Activated CD4-positive, alpha-beta T cell treated with anti-CD3 and anti-CD28 coated beads, Interleukin-2, amount 50 U/mL, for 24 hours (primary cell): ENCODE measurements at regions not wholly inside any gene's neighbourhood (a gene's known extent, or its start where the extent isn't known, plus 50 kb on each side); places are given as distances from the start of the nearest gene placed in this dataset.

Experiments used
- DNase-seq, 2 donors: peaks; one replicate each; pipeline ENCODE4 v3.0.0-alpha.2; 2020; ENCODE audit warnings: low read depth in 1 of 2, low spot score in 1 of 2

- DNase-seq = no peak
Observed at GRCh38 chr18:24933345-24933744, 418.6 kb downstream of the ZNF521 start.

DNA sequence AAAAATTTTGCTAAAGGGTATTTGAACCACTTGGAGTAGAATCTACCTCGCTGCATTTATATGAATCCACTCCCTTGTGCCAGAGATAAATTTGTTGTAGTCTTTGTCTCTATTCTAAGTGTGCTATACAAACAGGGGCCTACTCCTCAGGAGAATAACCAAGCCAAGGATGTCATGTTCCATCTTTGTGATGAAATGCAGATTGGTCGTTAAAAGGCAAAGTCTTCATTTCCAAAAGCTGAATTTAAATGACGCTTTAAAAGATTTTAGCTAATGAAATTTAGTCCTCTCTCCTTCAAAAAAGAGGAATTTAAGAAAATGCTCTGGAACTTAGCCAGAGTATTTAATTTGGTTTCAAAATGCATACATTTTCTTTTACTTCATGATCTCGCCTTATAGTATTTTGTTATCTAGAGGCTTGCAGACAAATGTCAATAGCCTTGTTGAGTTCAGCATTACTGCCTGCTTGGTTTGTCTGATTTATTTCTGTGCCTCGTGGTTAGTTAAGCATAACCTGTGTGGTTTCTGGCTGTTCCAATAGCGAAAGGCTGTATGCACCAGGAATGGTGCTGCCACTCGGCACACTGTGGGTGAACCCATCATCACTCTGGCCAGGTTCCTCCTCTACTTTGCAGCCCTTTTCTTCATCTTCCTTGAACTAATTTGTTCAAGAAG is 417.6 kb downstream of the ZNF521 start:
- DNase-seq = no peak

DNA sequence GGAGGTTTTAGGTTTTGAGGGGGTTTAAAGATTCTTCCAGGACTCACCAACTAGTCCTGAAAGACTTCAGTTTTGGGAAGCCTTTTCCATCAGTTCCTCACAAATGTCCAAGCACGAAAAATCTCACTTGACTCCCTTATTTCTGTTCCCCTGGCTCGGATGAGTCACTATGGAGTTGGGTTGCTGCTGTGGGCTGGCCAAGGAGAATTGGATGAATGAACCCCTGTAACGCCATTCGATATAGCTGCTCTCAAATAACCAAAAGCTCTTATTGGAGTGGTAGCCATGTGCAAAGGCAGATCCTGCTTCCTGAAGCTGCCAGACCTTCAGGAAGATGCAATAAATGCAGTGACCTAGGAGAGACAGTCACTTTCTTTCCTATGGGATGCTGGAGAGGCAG is 417.0 kb downstream of the ZNF521 start:
- no peak for DNase-seq

DNA sequence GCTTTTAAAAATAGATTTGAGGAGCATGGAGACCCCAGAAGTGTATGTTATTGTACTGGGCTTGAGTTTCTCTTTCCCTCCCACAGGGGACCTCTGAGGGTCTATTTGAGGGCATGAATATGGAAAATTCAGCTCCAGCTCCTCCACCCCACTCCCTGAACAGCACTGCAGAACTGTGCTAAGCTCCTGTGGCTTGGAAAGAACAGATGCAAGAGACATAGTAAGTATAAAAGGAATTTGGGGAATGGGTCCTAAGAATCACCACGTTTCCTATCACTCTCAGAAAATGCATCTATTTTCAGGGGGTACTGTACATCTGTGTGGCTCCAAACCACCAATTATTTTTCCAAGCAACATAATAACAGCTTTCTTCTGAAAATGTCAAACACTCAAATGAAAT is 416.1 kb downstream of the ZNF521 start:
- DNase-seq = no peak

- DNase-seq = no peak
Observed at GRCh38 chr18:24936691-24937090, 415.3 kb downstream of the ZNF521 start.

- DNase-seq = no peak
Observed at GRCh38 chr18:24937639-24938275, 414.2 kb downstream of the ZNF521 start.

DNA sequence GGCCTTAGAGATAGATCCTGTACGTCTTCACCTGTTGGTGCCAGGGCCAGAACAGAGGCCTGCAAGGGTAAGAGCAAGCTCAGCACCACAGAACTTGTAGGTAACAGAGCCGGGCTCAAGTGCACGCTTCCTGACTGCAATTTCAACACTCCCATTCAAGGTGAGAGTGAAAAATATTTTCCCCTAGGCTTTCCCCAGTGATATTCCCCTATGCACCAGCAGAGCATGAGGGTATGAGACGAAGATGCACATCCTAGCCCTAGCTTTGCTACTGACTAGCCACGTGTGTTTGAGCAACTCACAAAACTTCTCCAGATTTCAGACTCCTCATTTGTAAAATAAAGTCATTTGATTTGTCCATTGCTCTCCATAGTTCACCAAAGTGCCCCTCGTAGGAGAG is 411.6 kb downstream of the ZNF521 start:
- no peak for DNase-seq

GRCh38 chr18:24941174-24941951 is 410.6 kb downstream of the ZNF521 start:
- DNase-seq = no peak

- DNase-seq = no peak
Observed at GRCh38 chr18:24942144-24942543, 409.8 kb downstream of the ZNF521 start.

GRCh38 chr18:24947521-24948305 is 404.3 kb downstream of the ZNF521 start:
- no peak for DNase-seq

GRCh38 chr18:24949908-24950307 is 402.1 kb downstream of the ZNF521 start:
- no peak for DNase-seq

GRCh38 chr18:24954341-24954740 is 397.6 kb downstream of the ZNF521 start:
- no peak for DNase-seq

DNA sequence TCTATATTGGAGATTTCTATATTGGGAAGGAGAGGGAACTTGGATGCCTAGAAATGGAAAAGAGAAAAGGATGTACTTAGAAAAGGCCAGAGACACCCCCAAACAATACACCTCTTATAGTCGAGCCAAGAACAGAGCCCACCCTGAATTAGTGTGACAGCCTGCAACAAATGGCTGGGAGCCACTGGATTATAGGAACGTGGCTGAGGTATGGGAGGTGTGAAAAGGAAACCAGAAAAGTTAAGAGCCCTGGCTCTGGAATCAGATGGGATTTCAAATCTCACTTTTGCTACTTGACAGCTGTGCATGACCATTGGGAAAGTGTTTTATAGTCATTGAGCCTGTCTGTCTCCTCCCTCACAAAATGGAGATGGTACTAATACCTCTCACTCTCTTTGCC is 394.0 kb downstream of the ZNF521 start:
- no peak for DNase-seq

- DNase-seq = no peak
Observed at GRCh38 chr18:24959051-24959476, 392.9 kb downstream of the ZNF521 start.

DNA sequence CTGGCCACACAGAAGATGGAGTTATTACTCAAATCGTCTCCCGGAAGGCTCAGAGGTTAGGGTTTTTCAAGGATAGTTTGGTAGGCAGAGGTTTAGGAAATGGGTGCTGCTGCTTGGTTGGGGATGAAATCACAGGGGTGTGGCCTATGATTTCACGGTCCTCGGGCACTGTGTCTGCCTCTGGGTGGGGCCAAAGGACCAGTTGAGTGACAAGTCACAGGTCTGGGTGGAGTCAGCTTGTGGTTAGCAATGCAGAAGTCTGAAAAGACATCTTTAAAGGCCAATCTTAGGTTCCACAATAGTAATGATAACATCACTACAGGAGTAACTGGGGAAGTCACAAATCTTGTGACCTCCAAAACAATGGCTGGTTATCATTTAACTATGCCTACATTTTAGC is 387.8 kb downstream of the ZNF521 start:
- no peak for DNase-seq

DNA sequence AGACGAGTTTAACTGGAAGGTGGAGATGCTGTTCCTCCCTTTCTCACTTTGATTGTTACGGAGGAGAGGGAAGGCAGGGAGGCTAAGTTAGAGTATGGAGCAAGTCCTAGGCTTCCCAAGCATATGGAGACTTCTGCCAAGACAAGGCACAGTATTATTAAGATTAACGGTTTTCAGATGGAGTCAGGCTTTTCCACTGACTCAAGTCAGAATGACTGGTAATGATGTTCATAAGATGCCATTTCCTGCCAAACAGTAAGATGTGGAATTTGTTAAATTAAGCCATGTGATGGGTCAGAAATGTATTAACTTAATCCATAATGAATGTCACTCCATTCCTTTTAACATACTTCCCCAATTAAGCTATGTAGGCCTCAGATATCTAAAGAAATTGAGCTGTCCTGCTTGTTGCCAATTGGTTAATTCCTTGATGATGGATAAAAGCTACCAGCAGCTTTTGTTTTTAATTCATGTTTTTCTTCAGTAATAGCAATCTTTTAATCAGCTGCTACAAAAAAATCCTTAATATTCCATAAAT is 383.7 kb downstream of the ZNF521 start:
- no peak for DNase-seq

- DNase-seq = no peak
Observed at GRCh38 chr18:24972577-24972976, 379.4 kb downstream of the ZNF521 start.

DNA sequence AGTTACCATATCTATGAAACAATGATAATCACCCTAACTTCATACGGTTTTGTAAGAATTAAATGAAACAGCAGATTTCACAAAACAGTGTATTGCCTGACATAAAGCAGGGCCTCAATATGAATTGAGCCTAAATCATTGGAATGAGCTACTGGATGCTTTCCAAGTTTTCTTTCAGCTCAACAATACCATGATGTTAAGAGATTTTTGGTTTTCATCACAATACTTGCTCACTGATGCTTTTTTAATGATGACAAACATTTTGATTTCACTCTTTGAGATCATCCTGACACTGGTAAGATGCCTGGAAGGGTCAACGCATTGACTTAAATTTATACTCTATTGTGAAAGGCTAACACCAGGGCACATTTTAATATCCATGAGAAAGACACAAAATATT is 377.5 kb downstream of the ZNF521 start:
- DNase-seq = no peak

DNA sequence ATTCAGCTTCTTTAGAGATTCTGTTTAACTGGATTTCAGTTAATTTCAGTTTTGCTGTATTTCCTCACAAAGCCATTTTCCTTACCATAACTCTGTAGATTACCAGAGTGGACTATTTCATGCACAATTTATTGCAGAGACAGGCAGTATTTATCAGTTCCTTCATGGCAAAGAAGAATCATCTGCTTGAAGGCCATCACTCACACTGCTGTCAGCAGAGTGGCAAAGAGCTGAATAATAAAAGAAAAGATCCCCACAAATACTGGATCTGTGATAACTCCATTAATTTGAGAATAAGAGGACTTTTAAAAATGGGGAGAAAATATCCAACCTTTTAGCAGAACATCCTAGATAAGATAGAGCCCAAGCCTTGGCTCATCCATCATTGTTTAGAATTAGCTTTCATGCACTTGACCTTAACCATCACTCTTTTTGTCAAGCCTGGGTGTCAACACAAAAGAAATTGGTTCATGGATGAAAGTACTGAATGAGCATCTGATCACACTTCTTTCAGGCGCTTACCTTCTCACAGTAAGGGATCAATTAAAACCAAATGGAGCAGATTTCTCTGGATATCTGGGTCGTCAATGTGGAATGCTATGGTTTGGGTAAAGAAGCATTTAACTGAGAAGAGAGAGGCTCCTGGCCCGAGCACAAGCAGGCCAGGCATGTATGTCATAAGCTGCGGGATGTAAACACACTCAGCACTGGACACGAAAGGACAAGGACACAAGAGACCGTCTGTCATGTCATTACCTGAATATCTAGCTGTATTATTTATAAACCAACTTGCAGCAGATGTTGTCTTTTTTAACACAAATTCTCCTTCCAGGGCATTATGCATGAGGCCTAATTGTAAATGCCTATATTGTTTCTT is 376.2 kb downstream of the ZNF521 start:
- DNase-seq = no peak

- DNase-seq = no peak
Observed at GRCh38 chr18:24976502-24976901, 375.5 kb downstream of the ZNF521 start.
